DOHH2 (cell line): ENCODE measurements at regions not wholly inside any gene's neighbourhood (a gene's known extent, or its start where the extent isn't known, plus 50 kb on each side); places are given as distances from the start of the nearest gene placed in this dataset.

Experiments used
- H3F3A ChIP-seq: fragments of 200-600 bp; sonication (generic), shearing (Covaris generic); 2 replicates; pipeline ENCODE4 v1.6.0; 2016; ENCODE audit warnings: antibody characterized with exemption, mild to moderate bottlenecking; ENCODE audit not compliant: control insufficient read depth, insufficient read depth
- H3K27ac ChIP-seq: fragments of 200-600 bp; sonication (generic); 2 replicates; pipeline ENCODE4 v1.5.1; 2014; ENCODE audit warnings: low read depth, mild to moderate bottlenecking, low read length, moderate library complexity
- H3K27me3 ChIP-seq: fragments of 200-600 bp; sonication (generic); 2 replicates; pipeline ENCODE4 v1.6.1; 2014; ENCODE audit warnings: mild to moderate bottlenecking, low read length, mixed read lengths; ENCODE audit not compliant: control insufficient read depth
- H3K36me3 ChIP-seq: fragments of 200-600 bp; sonication (generic); 2 replicates; pipeline ENCODE4 v1.6.1; 2014; ENCODE audit warnings: mild to moderate bottlenecking, low read length, moderate library complexity, mixed read lengths; ENCODE audit not compliant: control insufficient read depth
- H3K4me1 ChIP-seq: fragments of 200-600 bp; sonication (generic); 2 replicates; pipeline ENCODE4 v1.6.1; 2014; ENCODE audit warnings: mild to moderate bottlenecking, low read length, mixed read lengths; ENCODE audit not compliant: control insufficient read depth
- H3K4me2 ChIP-seq: fragments of 200-600 bp; sonication (generic); 2 replicates; pipeline ENCODE4 v1.6.0; 2014; ENCODE audit warnings: mild to moderate bottlenecking, low read length, moderate library complexity
- H3K4me3 ChIP-seq: fragments of 200-600 bp; sonication (generic); 2 replicates; pipeline ENCODE4 v1.5.1; 2014; ENCODE audit warnings: mild to moderate bottlenecking, low read length, mixed read lengths
- H3K79me2 ChIP-seq: fragments of 200-600 bp; sonication (generic); 2 replicates; pipeline ENCODE4 v1.6.1; 2014; ENCODE audit warnings: mild to moderate bottlenecking, low read length, mixed read lengths; ENCODE audit not compliant: control insufficient read depth
- H3K9me2 ChIP-seq: fragments of 200-600 bp; sonication (generic); replicated peaks from 2 replicates; pipeline ENCODE4 v1.6.1; 2014; ENCODE audit warnings: mild to moderate bottlenecking, low read length, mixed read lengths; ENCODE audit not compliant: control insufficient read depth
- H3K9me3 ChIP-seq: fragments of 200-600 bp; sonication (generic); 2 replicates; pipeline ENCODE4 v1.6.1; 2014; ENCODE audit warnings: antibody characterized with exemption, low read length, mixed read lengths; ENCODE audit not compliant: control insufficient read depth, insufficient read depth
- H4K20me1 ChIP-seq: fragments of 200-600 bp; sonication (generic); 2 replicates; pipeline ENCODE4 v1.6.0; 2014; ENCODE audit warnings: low read depth, mild to moderate bottlenecking, antibody characterized with exemption, low read length, moderate library complexity; ENCODE audit not compliant: control insufficient read depth, insufficient read depth
- EZH2phosphoT487 ChIP-seq: fragments of 200-600 bp; sonication (generic); IDR thresholded peaks from 2 replicates; pipeline ENCODE4 v1.6.1; 2017; ENCODE audit warnings: borderline replicate concordance, mild to moderate bottlenecking, antibody characterized with exemption, low read length, moderate library complexity, mixed read lengths
- TF ChIP-seq, protein P1 (sequence below): fragments of 200-600 bp; sonication (generic); IDR thresholded peaks from one replicate; pipeline ENCODE4 v1.5.1; 2014; ENCODE audit warnings: antibody characterized with exemption, mild to moderate bottlenecking, low read depth, low read length; ENCODE audit not compliant: poor library complexity, severe bottlenecking

DNA sequence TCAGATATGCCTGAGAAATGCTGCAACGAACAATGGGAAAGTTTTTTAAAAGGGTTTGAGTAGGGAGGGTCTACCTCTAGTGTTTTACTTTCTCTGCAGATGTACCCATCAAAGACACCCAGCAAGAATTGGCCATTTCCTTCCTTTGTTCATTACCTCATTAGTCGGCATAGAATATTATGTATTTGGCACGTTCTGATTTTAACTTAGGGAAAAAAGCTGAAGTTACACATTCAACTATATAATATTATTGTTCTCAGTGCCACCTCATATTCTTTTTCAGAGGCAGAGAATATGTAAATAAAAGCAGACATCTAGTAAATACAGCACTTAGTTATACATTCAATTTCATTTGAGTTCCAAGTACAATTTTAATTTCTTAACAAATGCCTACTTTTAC, 83.7 kb upstream of the PPP2R5A start:
- H3K4me3 ChIP-seq = no peak overlapping the region
- H3K9me2 ChIP-seq = no peaks in the 10 kb centered on the region
- no peaks in the 10 kb centered on the region for H3K36me3 ChIP-seq
- no peaks in the 10 kb centered on the region for H4K20me1 ChIP-seq
- no peaks in the 10 kb centered on the region for H3K79me2 ChIP-seq
- H3K4me1 ChIP-seq = no peaks in the 10 kb centered on the region
- no peak overlapping the region for H3K27ac ChIP-seq
- TF ChIP-seq, protein P1, sequence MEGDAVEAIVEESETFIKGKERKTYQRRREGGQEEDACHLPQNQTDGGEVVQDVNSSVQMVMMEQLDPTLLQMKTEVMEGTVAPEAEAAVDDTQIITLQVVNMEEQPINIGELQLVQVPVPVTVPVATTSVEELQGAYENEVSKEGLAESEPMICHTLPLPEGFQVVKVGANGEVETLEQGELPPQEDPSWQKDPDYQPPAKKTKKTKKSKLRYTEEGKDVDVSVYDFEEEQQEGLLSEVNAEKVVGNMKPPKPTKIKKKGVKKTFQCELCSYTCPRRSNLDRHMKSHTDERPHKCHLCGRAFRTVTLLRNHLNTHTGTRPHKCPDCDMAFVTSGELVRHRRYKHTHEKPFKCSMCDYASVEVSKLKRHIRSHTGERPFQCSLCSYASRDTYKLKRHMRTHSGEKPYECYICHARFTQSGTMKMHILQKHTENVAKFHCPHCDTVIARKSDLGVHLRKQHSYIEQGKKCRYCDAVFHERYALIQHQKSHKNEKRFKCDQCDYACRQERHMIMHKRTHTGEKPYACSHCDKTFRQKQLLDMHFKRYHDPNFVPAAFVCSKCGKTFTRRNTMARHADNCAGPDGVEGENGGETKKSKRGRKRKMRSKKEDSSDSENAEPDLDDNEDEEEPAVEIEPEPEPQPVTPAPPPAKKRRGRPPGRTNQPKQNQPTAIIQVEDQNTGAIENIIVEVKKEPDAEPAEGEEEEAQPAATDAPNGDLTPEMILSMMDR = no peak
- no peak for TF ChIP-seq EZH2phosphoT487
- H3K27me3 ChIP-seq = no peaks in the 10 kb centered on the region
- no peaks in the 10 kb centered on the region for H3K9me3 ChIP-seq
- H3F3A ChIP-seq = no peaks in the 10 kb centered on the region
- no peak overlapping the region for H3K4me2 ChIP-seq

DNA sequence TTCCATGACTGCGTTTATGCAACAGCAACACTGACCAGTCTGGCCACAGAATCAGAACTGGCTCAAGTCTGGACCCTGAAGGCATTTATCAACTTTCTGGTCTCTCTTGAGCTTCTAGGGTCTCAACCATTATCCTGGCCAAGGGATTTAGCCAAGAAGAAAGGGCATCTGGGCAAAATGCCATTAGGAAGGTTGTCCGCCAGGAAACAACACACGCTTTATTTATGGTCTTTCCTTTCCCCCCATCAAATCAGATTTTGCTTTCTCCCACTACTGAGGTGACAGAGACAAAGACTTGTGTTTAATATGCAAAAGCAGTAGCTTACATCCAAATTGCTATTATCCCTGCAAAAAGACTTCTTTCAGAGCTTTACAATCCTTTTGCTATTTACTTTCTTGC, 81.6 kb upstream of the PPP2R5A start:
- H3K9me2 ChIP-seq = no peaks in the 10 kb centered on the region
- no peak overlapping the region for H3K4me3 ChIP-seq
- H3K4me2 ChIP-seq = no peak overlapping the region
- TF ChIP-seq, protein P1 = no peak
- no peak for TF ChIP-seq EZH2phosphoT487
- H3F3A ChIP-seq = no peaks in the 10 kb centered on the region
- no peaks in the 10 kb centered on the region for H4K20me1 ChIP-seq
- H3K9me3 ChIP-seq = no peaks in the 10 kb centered on the region
- H3K4me1 ChIP-seq = no peaks in the 10 kb centered on the region
- no peaks in the 10 kb centered on the region for H3K36me3 ChIP-seq
- no peaks in the 10 kb centered on the region for H3K27me3 ChIP-seq
- no peaks in the 10 kb centered on the region for H3K79me2 ChIP-seq
- H3K27ac ChIP-seq = no peak overlapping the region

DNA sequence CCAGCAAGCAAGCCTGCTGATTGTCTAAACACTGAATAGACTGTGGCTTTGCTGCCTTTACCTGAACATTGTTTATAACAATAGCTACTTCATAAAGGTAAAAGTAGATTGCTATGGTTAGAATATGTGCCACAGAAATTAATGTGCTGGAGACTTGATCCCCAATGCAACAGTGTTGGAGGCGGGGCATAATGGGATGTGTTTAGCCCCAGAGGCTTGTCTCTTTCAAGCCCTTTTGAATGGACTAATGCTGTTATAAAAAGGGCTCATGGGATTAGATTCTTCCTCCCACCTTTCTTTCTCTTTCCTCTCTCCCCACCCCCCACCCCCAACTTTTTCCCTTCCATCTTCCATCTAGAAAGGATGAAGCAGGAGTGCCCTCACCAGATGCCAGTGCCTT, 80.2 kb upstream of the PPP2R5A start:
- H3K36me3 ChIP-seq = no peaks in the 10 kb centered on the region
- TF ChIP-seq, protein P1 = no peak
- TF ChIP-seq EZH2phosphoT487 = no peak
- no peak overlapping the region for H3K4me3 ChIP-seq
- no peaks in the 10 kb centered on the region for H3K79me2 ChIP-seq
- H3K27me3 ChIP-seq = 0 out of 2 replicates have a peak, but pooled peaks cover 2% of the 10 kb centered on the region
- no peaks in the 10 kb centered on the region for H3K4me1 ChIP-seq
- no peaks in the 10 kb centered on the region for H3F3A ChIP-seq
- no peaks in the 10 kb centered on the region for H4K20me1 ChIP-seq
- H3K27ac ChIP-seq = no peak overlapping the region
- no peaks in the 10 kb centered on the region for H3K9me2 ChIP-seq
- H3K4me2 ChIP-seq = no peak overlapping the region
- H3K9me3 ChIP-seq = no peaks in the 10 kb centered on the region

DNA sequence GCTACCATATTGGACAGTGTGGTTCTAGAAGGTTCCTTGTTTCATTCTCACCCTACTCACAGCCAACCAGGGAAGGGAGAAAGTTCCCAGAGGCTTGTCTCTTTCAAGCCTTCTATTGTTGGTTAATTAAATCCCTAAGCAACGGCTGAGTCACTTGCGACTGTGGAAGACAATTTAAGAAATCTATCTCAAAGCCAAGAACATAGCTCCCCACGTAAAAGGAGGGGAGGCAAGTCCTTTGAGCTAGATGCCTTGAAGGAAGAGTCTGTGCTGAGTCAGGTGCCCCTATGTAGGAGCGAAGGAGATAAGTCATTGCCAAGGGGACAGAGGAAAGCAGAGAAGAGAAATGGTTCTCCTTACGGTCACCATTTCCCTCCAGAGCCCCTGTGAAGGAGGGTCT, 79.4 kb upstream of the PPP2R5A start:
- Histone ChIP-seq H3K9me3 (no peaks in the 10 kb centered on the region), H3K4me1 (no peaks in the 10 kb centered on the region), H3K9me2 (no peaks in the 10 kb centered on the region), H3K79me2 (no peaks in the 10 kb centered on the region), H3K27ac (no peak overlapping the region), H3F3A (no peaks in the 10 kb centered on the region), H3K4me3 (no peak overlapping the region), H3K27me3 (0 out of 2 replicates have a peak, but pooled peaks cover 2% of the 10 kb centered on the region), H3K36me3 (no peaks in the 10 kb centered on the region), H4K20me1 (no peaks in the 10 kb centered on the region), H3K4me2 (no peak overlapping the region)
- TF ChIP-seq, protein P1 = no peak
- TF ChIP-seq EZH2phosphoT487 = no peak
